H1 (cell line): ENCODE measurements at regions not wholly inside any gene's neighbourhood (a gene's known extent, or its start where the extent isn't known, plus 50 kb on each side); places are given as distances from the start of the nearest gene placed in this dataset.

Source experiments
- CTCF ChIA-PET: fragments of 300-600 bp; sonication (Branson Sonifier 250); formaldehyde crosslinking; loops from one replicate; lab custom pipeline; 2021; ENCODE audit not compliant: partially characterized antibody; lab: Charles Lee
- POLR2A ChIA-PET: fragments of 300-600 bp; sonication (Branson Sonifier 250); formaldehyde crosslinking; loops from one replicate; lab custom pipeline; 2021; ENCODE audit warnings: inconsistent platforms; ENCODE audit not compliant: partially characterized antibody; lab: Charles Lee
- DNase-seq, 2 experiments: peaks; one replicate each; pipeline versions ENCODE4 v3.0.0 to v3.0.0-alpha.2; 2010 to 2022; ENCODE audit warnings: low spot score in 2 of 2, low read depth in 1 of 2, mixed read lengths in 1 of 2
- FAIRE-seq: peaks from 2 replicates; lab custom pipeline; 2011; peaks lifted over from hg19 to GRCh38; lab: Jason Lieb, UNC
- H2AFZ ChIP-seq: 2 replicates; pipeline ENCODE4 v1.8.1; 2012; ENCODE audit warnings: low read length, inconsistent platforms
- H2AK5ac ChIP-seq: 2 replicates; pipeline ENCODE4 v1.6.1; 2013; ENCODE audit warnings: low read depth, low read length
- H2BK120ac ChIP-seq: replicated peaks from 2 replicates; pipeline ENCODE3; 2013; ENCODE audit warnings: low read depth, low read length, inconsistent platforms
- H2BK12ac ChIP-seq: 2 replicates; pipeline ENCODE4 v1.6.1; 2013; ENCODE audit warnings: low read depth, low read length
- H2BK15ac ChIP-seq: 2 replicates; pipeline ENCODE4 v1.6.1; 2013; ENCODE audit warnings: low read length
- H2BK20ac ChIP-seq: 2 replicates; pipeline ENCODE4 v1.6.1; 2013; ENCODE audit warnings: low read length
- H2BK5ac ChIP-seq: 2 replicates; pipeline ENCODE4 v1.6.1; 2013; ENCODE audit warnings: low read depth, low read length
- H3K14ac ChIP-seq: 2 replicates; pipeline ENCODE4 v1.6.1; 2013; ENCODE audit warnings: inconsistent platforms; ENCODE audit not compliant: insufficient read length
- H3K18ac ChIP-seq: 2 replicates; pipeline ENCODE4 v1.6.1; 2013; ENCODE audit warnings: low read length; ENCODE audit errors: extremely low read depth
- H3K23ac ChIP-seq: 2 replicates; pipeline ENCODE4 v1.6.1; 2013; ENCODE audit warnings: inconsistent platforms; ENCODE audit not compliant: insufficient read length
- H3K23me2 ChIP-seq: 2 replicates; pipeline ENCODE4 v1.6.1; 2013; ENCODE audit warnings: low read depth, low read length
- H3K27ac ChIP-seq: 2 replicates; pipeline ENCODE4 v1.6.1; 2011; ENCODE audit warnings: low read depth, low read length, inconsistent platforms
- H3K27me3 ChIP-seq, 4 experiments: replicated peaks in 1 of 4; 1 replicate in 1 of 4; 2 replicates in 3 of 4; pipeline versions ENCODE4 v1.6.1 to v1.8.1; 2011 to 2013; ENCODE audit warnings: low read length in 3 of 4, mild to moderate bottlenecking in 3 of 4, inconsistent platforms in 2 of 4, mixed read lengths in 2 of 4, moderate library complexity in 1 of 4; ENCODE audit not compliant: control insufficient read depth in 3 of 4, insufficient read depth in 3 of 4; ENCODE audit errors: extremely low read depth in 1 of 4
- H3K36me3 ChIP-seq, 4 experiments: 2 replicates each; pipeline versions ENCODE4 v1.6.1 to v1.8.1; 2011 to 2013; ENCODE audit warnings: mild to moderate bottlenecking in 4 of 4, low read length in 3 of 4, moderate library complexity in 2 of 4, control low read depth in 1 of 4, inconsistent platforms in 1 of 4; ENCODE audit not compliant: insufficient read depth in 4 of 4, control insufficient read depth in 2 of 4
- H3K4ac ChIP-seq: replicated peaks from 2 replicates; pipeline ENCODE3; 2013; ENCODE audit warnings: low read length, low read depth, mixed read lengths, inconsistent platforms; ENCODE audit not compliant: insufficient read length
- H3K4me1 ChIP-seq, 4 experiments: replicated peaks in 1 of 4; 1 replicate in 1 of 4; 2 replicates in 3 of 4; pipeline versions ENCODE4 v1.6.1 to v1.8.1; 2011 to 2013; ENCODE audit warnings: low read length in 3 of 4, inconsistent platforms in 2 of 4, mixed read lengths in 1 of 4; ENCODE audit not compliant: insufficient read depth in 4 of 4, control insufficient read depth in 3 of 4
- H3K4me2 ChIP-seq, 2 experiments: 2 replicates each; pipeline versions ENCODE4 v1.6.1 to v1.8.1; 2011 to 2013; ENCODE audit warnings: low read depth in 2 of 2, low read length in 2 of 2, control low read depth in 1 of 2, inconsistent platforms in 1 of 2, mild to moderate bottlenecking in 1 of 2; ENCODE audit not compliant: insufficient read depth in 1 of 2
- H3K4me3 ChIP-seq, 4 experiments: fragments of 200-600, 300-600 bp in 1 of 4; sonication (generic), shearing (Covaris generic), sonication (Bioruptor Twin) in 1 of 4; 2 replicates each; pipeline versions ENCODE4 v1.5.1 to v1.8.1; 2011 to 2016; ENCODE audit warnings: low read length in 4 of 4, low read depth in 3 of 4, control low read depth in 2 of 4, inconsistent platforms in 2 of 4, mild to moderate bottlenecking in 2 of 4, mixed read lengths in 1 of 4, moderate library complexity in 1 of 4; ENCODE audit not compliant: insufficient read depth in 2 of 4; ENCODE audit errors: extremely low read depth in 1 of 4
- H3K56ac ChIP-seq: replicated peaks from 2 replicates; pipeline ENCODE3; 2013; ENCODE audit warnings: low read depth, mild to moderate bottlenecking, mixed read lengths, low read length, inconsistent platforms; ENCODE audit not compliant: insufficient read length
- H3K79me1 ChIP-seq: 2 replicates; pipeline ENCODE4 v1.6.1; 2013; ENCODE audit warnings: low read depth, low read length, control low read depth
- H3K79me2 ChIP-seq, 2 experiments: 2 replicates each; pipeline versions ENCODE4 v1.6.1 to v1.8.1; 2012 to 2013; ENCODE audit warnings: low read length in 2 of 2, mild to moderate bottlenecking in 2 of 2, inconsistent platforms in 1 of 2; ENCODE audit not compliant: insufficient read depth in 2 of 2, control insufficient read depth in 1 of 2
- H3K9ac ChIP-seq, 4 experiments: replicated peaks in 1 of 4; 1 replicate in 1 of 4; 2 replicates in 3 of 4; pipeline versions ENCODE4 v1.6.1 to v1.8.1; 2011 to 2013; ENCODE audit warnings: low read depth in 3 of 4, low read length in 3 of 4, control low read depth in 2 of 4, mild to moderate bottlenecking in 2 of 4, moderate library complexity in 2 of 4, inconsistent platforms in 1 of 4; ENCODE audit errors: extremely low read depth in 1 of 4
- H3K9me3 ChIP-seq, 2 experiments: 2 replicates each; pipeline versions ENCODE4 v1.6.1 to v1.8.1; 2012 to 2013; ENCODE audit warnings: mild to moderate bottlenecking in 2 of 2, moderate library complexity in 2 of 2, control low read depth in 1 of 2, inconsistent platforms in 1 of 2, low read depth in 1 of 2, low read length in 1 of 2, mixed read lengths in 1 of 2; ENCODE audit not compliant: insufficient read depth in 2 of 2
- H4K20me1 ChIP-seq, 2 experiments: replicated peaks in 1 of 2; 2 replicates each; pipeline versions ENCODE3 to v1.8.1; 2011 to 2013; ENCODE audit warnings: inconsistent platforms in 2 of 2, low read length in 2 of 2, mild to moderate bottlenecking in 1 of 2; ENCODE audit not compliant: insufficient read depth in 2 of 2, control insufficient read depth in 1 of 2
- H4K5ac ChIP-seq: 2 replicates; pipeline ENCODE4 v1.6.1; 2013; ENCODE audit warnings: low read length, low read depth, mixed read lengths, inconsistent platforms; ENCODE audit not compliant: insufficient read length
- H4K8ac ChIP-seq: 2 replicates; pipeline ENCODE4 v1.8.0; 2013; ENCODE audit warnings: mild to moderate bottlenecking, moderate library complexity, low read length, inconsistent platforms; ENCODE audit not compliant: insufficient read depth; ENCODE audit errors: extremely low read depth
- H4K91ac ChIP-seq: replicated peaks from 2 replicates; pipeline ENCODE3; 2013; ENCODE audit warnings: low read length, mixed read lengths, inconsistent platforms; ENCODE audit not compliant: insufficient read length
- CEBPB ChIP-seq: IDR thresholded peaks from 2 replicates; pipeline ENCODE4 v1.6.1; 2012; ENCODE audit warnings: low read depth, low read length
- CHD2 ChIP-seq: IDR thresholded peaks from 2 replicates; pipeline ENCODE4 v1.6.1; 2012; ENCODE audit warnings: low read length, improper control_type of control experiment
- MAX ChIP-seq: IDR thresholded peaks from 2 replicates; pipeline ENCODE4 v1.6.1; 2012; ENCODE audit warnings: inconsistent platforms
- WGBS, 2 experiments: shearing (Covaris generic) in 1 of 2; methylation state at CpG; one replicate each; pipeline versions ENCODE4 v1.1.6 to v1.1.7; 2013 to 2015; ENCODE audit warnings: low lambda C conversion rate in 2 of 2, mixed read lengths in 2 of 2, inconsistent platforms in 1 of 2, low coverage in 1 of 2, missing lambda C conversion rate in 1 of 2; ENCODE audit not compliant: insufficient replicate concordance in 2 of 2, insufficient coverage in 1 of 2, insufficient read length in 1 of 2; ENCODE audit errors: extremely low coverage in 1 of 2, missing lambda C conversion rate in 1 of 2; 5-methylcytosine and 5-hydroxymethylcytosine counted together

- no peak for TF ChIP-seq CEBPB
These were observed 2048.0 kb downstream of the SUCLG1 start (continued) for GRCh38 chr2:82411071-82411470.

GRCh38 chr2:82395531-82395930 is 2063.5 kb downstream of the SUCLG1 start:
- Histone ChIP-seq H2BK12ac (no peak overlapping the region), H3K79me1 (no peaks in the 10 kb centered on the region), H2BK20ac (no peak overlapping the region), H3K18ac (no peak overlapping the region; the same call in 1 of the 2 replicates), H2AFZ (peak overlapping the region; percentile 87), H3K56ac (no peak overlapping the region), H3K79me2 (no peaks in the 10 kb centered on the region), H2BK15ac (no peak overlapping the region), H3K4me3 (no peak overlapping the region), H3K36me3 (no peaks in the 10 kb centered on the region), H3K4me1 (peaks cover 0 to 2% (median 0%) of the 10 kb centered on the region in 4 experiments; a peak in 1 of 7 replicates), H3K9me3 (no peaks in the 10 kb centered on the region), H3K9ac (no peak overlapping the region), H4K91ac (no peak overlapping the region), H3K23me2 (no peaks in the 10 kb centered on the region), H4K8ac (no peak overlapping the region), H2BK5ac (no peak overlapping the region), H3K4me2 (no peak overlapping the region), H2BK120ac (no peak overlapping the region), H3K27me3 (no peaks in the 10 kb centered on the region), H3K14ac (no peak overlapping the region), H3K23ac (no peak overlapping the region), H3K4ac (no peak overlapping the region), H4K5ac (no peak overlapping the region), H3K27ac (no peak overlapping the region), H2AK5ac (no peak overlapping the region), H4K20me1 (no peaks in the 10 kb centered on the region)
- POLR2A ChIA-PET: no interaction called here
- no peak for TF ChIP-seq CHD2
- 0 out of 2 replicates have a peak, but pooled peaks have one; percentile 28 for TF ChIP-seq MAX
- 72% methylated on average over 10 of the region's 10 CpGs; no CpG with 5 or more reads in 1 of the 2 experiments for WGBS, 2 experiments
- DNase-seq (no peak), FAIRE-seq (no peak)
- CTCF ChIA-PET: no interaction called here
